Fibroblast of pulmonary artery (primary cell): ENCODE measurements at regions not wholly inside any gene's neighbourhood (a gene's known extent, or its start where the extent isn't known, plus 50 kb on each side); places are given as distances from the start of the nearest gene placed in this dataset.

Source experiments
- DNase-seq: peaks from one replicate; pipeline ENCODE4 v3.0.0-alpha.2; 2010; ENCODE audit warnings: low read depth
- H3K4me3 ChIP-seq: replicated peaks from 2 replicates; pipeline ENCODE4 v1.5.1; 2011; ENCODE audit warnings: low read depth, mild to moderate bottlenecking, control low read depth, low read length, moderate library complexity
- TF ChIP-seq, protein P1 (sequence below): IDR thresholded peaks from 2 replicates; pipeline ENCODE4 v1.5.1; 2011; ENCODE audit warnings: mild to moderate bottlenecking, control low read depth, low read length, inconsistent platforms; ENCODE audit errors: missing control alignments

DNA sequence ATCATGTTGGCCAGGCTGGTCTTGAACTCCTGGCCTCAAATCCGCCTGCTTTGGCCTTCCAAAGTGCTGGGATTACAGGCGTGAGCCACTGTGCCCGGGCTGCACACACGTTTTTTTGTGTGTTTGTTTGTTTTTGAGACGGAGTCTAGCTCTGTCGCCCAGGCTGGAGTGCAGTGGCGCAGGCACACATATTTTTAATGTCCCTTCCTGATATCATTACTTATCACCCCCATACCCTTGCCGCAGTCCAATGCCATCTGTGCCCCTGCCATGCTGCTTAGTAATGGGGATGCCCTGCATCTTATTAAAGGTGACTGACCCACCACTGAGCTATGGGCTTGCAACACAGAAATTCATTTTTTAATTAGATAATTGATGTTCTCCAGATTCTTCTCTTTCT lies 180.7 kb downstream of the TEX36 start:
- DNase-seq, result no peak
- H3K4me3 ChIP-seq, result no peak overlapping the region
- TF ChIP-seq, protein P1, sequence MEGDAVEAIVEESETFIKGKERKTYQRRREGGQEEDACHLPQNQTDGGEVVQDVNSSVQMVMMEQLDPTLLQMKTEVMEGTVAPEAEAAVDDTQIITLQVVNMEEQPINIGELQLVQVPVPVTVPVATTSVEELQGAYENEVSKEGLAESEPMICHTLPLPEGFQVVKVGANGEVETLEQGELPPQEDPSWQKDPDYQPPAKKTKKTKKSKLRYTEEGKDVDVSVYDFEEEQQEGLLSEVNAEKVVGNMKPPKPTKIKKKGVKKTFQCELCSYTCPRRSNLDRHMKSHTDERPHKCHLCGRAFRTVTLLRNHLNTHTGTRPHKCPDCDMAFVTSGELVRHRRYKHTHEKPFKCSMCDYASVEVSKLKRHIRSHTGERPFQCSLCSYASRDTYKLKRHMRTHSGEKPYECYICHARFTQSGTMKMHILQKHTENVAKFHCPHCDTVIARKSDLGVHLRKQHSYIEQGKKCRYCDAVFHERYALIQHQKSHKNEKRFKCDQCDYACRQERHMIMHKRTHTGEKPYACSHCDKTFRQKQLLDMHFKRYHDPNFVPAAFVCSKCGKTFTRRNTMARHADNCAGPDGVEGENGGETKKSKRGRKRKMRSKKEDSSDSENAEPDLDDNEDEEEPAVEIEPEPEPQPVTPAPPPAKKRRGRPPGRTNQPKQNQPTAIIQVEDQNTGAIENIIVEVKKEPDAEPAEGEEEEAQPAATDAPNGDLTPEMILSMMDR, result no peak

DNA sequence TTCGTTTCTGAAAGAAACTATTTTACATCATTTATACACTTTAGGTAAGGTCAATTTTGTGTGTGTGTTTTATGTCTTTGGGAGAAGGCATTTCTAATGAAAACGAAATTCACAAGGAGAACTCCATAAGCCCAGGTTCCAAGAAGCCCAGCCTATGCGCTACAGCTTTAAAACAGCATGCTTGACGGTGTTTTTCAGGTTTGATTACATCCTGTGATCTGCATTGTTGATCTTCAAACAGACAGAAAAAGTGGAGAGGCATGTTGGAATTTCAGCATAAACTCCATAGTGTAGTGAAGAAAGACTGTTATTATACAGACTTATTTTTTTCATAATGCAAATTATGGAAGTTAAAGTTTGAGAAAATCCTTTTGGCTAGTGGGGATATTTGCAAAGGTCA lies 187.6 kb downstream of the TEX36 start:
- H3K4me3 ChIP-seq, result no peak overlapping the region
- DNase-seq, result no peak
- TF ChIP-seq, protein P1, result no peak

DNA sequence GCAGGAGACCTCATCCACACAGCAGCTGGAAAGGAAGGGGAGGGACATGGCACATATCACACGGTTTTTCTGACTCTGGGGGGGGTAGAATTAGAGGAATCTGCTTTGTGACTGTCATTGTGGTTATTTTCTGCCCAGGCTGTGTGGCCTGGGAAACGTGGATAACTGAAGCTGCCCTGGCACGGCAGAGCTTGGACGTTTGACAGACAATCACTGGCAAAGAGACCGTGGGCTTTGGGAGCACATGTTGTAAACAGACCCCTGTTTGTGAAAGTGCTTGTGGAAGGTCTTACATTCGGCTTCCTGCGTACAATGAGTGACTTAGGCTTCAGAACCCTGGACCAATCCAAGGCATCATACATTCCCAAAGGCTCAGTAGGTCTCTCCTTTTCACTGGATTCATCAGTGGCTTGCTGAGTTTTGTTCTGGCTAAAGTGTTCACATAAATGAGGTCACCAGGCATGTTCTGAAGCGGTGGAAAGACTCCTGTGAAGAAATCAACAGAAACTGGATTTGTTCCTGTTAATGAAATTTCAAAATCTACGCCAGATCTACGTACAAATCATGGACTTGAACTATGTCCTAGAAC lies 188.2 kb downstream of the TEX36 start:
- no peak for DNase-seq
- TF ChIP-seq, protein P1, result no peak
- H3K4me3 ChIP-seq, result no peak overlapping the region

DNA sequence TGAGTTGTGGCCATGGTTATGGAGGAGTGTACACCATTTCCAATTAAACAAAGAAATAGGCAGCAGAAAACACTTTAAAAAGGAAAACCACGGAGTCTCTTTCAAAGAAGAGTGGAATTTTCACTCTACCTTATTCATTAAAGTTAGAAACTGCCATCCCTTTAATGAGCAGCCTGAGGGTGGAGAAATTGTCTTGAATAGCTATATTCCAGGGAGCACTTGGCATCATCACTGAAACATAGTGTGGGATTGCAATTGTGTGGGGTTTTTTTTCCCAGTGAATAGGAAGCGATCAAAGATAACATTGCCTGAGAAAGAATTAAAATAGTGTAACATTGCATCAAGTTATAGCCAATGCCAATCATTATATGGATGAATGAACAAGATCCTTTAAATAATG lies 191.6 kb downstream of the TEX36 start:
- DNase-seq, result no peak
- TF ChIP-seq, protein P1, result no peak
- no peak overlapping the region for H3K4me3 ChIP-seq

DNA sequence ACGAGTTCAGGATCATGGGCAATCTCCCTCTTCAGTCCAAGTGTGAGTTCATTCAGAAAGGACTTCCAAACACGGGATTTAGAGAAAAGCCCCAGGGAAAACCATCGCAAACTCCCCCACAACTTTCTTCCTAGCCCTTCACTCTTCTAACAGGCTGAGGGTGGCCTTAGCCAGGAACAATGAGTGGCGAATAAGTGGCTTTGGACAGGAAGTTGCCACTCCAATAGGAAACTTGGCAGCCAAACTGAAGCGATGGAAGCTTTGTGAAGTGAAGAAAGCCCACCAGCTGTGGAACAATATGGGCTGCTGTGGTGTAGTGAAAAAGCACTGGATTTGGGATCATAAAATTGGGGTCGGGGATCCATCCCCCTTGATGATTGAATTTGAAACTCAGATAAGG lies 193.2 kb downstream of the TEX36 start:
- no peak overlapping the region for H3K4me3 ChIP-seq
- DNase-seq, result no peak
- TF ChIP-seq, protein P1, result no peak

DNA sequence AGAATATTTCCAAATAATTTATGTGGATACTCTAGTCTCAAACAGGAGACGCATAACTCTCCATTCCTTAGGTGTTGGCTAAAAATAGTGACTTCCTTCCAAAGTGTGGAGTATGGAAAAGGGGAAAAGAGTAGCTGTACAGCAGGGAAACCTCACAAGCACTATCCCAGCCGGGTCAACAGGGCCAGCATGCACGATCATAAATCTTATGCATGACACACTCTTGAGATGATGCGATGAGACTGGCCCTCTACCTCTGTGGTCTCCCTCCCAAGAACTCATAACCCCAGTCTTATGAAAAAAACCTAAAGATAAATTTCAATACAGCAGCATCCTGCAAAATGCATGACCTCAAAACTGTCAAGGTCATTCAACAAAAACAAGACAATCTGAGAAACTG lies 197.3 kb downstream of the TEX36 start:
- no peak for DNase-seq
- TF ChIP-seq, protein P1, result no peak
- no peak overlapping the region for H3K4me3 ChIP-seq

DNA sequence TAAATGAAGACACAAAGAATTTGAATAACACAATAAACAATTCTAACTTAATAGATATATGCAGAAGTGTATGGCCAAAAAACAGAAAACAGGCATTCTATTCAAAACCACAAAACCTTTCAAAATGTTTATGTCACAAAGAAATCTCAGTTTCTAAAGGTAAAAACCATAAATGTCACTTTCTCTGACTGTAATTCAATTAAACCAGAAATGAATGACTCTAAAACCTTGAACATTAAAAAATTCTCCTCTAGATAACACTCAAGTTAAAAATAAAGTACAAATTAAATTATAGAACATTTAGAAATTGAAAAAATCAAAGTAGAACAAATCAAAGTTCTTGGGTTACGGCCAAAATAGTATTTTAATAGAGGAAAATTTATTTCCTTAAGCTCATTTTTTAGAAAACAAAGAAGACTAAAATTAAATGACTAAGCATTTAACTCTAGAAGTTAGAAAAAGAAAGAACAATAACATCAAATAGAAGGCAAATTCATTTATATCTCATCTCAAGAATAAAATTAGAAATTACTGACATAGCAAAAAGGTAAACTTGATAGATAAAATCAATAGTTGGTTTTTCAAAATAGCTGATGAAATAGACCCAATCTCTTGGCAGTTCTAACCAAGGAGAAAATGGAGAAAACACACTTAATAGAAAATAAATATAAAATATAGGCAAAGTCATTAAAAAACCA lies 198.8 kb downstream of the TEX36 start:
- H3K4me3 ChIP-seq, result no peak overlapping the region
- no peak for DNase-seq
- TF ChIP-seq, protein P1, result no peak
